ENCODE measurements at regions not wholly inside any gene's neighbourhood (a gene's known extent, or its start where the extent isn't known, plus 50 kb on each side); places are given as distances from the start of the nearest gene placed in this dataset.

- Histone ChIP-seq H3K36me3 (ENCODE audit: insufficient read depth, low read length) (no peaks in the 10 kb centered on the region), H2AFZ (ENCODE audit: low read length) (no peak overlapping the region), H3K79me2 (ENCODE audit: low read length) (no peaks in the 10 kb centered on the region), H3K9ac (ENCODE audit: low read length) (no peak overlapping the region), H3K9me3 (ENCODE audit: low read length) (no peaks in the 10 kb centered on the region), H3K4me3 (ENCODE audit: low read length) (no peak overlapping the region), H3K4me2 (ENCODE audit: low read depth, low read length, poor library complexity, severe bottlenecking) (no peak overlapping the region), H4K20me1 (ENCODE audit: insufficient read depth, low read depth, low read length) (no peaks in the 10 kb centered on the region), H3K4me1 (ENCODE audit: low read length) (no peaks in the 10 kb centered on the region), H3K27ac (ENCODE audit: low read length) (no peak overlapping the region), H3K27me3 (ENCODE audit: low read length) (0 out of 2 replicates have a peak, but pooled peaks cover under 1% of the 10 kb centered on the region), H3K9me2 (replicated peaks; ENCODE audit: insufficient read depth, low read length) (no peaks in the 10 kb centered on the region)
- DNase-seq: no peak
Observed at GRCh38 chr15:93646193-93646592, 557.2 kb upstream of the RGMA start.

DNA sequence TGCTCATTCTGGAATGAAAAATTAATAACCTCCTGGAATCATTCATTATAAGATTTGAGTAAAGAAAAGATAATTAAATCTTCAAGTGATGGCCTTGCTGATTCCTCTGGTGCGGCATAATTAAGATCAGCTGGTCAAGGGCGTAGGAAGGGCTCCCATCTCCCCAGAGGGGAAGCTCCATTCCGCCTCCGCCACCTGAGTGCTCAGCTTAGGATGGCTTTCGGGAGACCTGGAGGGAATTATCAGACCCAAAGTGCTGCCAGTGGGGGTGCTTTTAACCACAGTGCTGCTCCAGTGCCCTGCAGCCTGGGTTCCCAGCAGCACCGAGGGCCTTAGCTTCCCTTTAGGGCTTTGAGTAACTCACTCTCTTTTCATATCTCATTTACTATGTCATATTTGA lies 556.6 kb upstream of the RGMA start:
- no peaks in the 10 kb centered on the region for H3K9me2 ChIP-seq (replicated peaks; ENCODE audit: insufficient read depth, low read length)
- no peak for DNase-seq
- H4K20me1 ChIP-seq (ENCODE audit: insufficient read depth, low read depth, low read length): no peaks in the 10 kb centered on the region
- H3K9me3 ChIP-seq (ENCODE audit: low read length): no peaks in the 10 kb centered on the region
- H3K4me1 ChIP-seq (ENCODE audit: low read length): no peaks in the 10 kb centered on the region
- H3K36me3 ChIP-seq (ENCODE audit: insufficient read depth, low read length): no peaks in the 10 kb centered on the region
- no peaks in the 10 kb centered on the region for H3K79me2 ChIP-seq (ENCODE audit: low read length)
- H3K9ac ChIP-seq (ENCODE audit: low read length): no peak overlapping the region
- H3K4me2 ChIP-seq (ENCODE audit: low read depth, low read length, poor library complexity, severe bottlenecking): no peak overlapping the region
- H3K27ac ChIP-seq (ENCODE audit: low read length): no peak overlapping the region
- no peak overlapping the region for H3K4me3 ChIP-seq (ENCODE audit: low read length)
- no peak overlapping the region for H2AFZ ChIP-seq (ENCODE audit: low read length)
- H3K27me3 ChIP-seq (ENCODE audit: low read length): no peaks in the 10 kb centered on the region

GRCh38 chr15:93644595-93644994 lies 555.6 kb upstream of the RGMA start:
- Histone ChIP-seq H3K9ac (ENCODE audit: low read length) (no peak overlapping the region), H3K4me3 (ENCODE audit: low read length) (no peak overlapping the region), H3K4me2 (ENCODE audit: low read depth, low read length, poor library complexity, severe bottlenecking) (no peak overlapping the region), H4K20me1 (ENCODE audit: insufficient read depth, low read depth, low read length) (no peaks in the 10 kb centered on the region), H3K27ac (ENCODE audit: low read length) (no peak overlapping the region), H3K79me2 (ENCODE audit: low read length) (no peaks in the 10 kb centered on the region), H3K9me2 (replicated peaks; ENCODE audit: insufficient read depth, low read length) (no peaks in the 10 kb centered on the region), H2AFZ (ENCODE audit: low read length) (no peak overlapping the region), H3K36me3 (ENCODE audit: insufficient read depth, low read length) (no peaks in the 10 kb centered on the region), H3K4me1 (ENCODE audit: low read length) (no peaks in the 10 kb centered on the region), H3K27me3 (ENCODE audit: low read length) (no peaks in the 10 kb centered on the region), H3K9me3 (ENCODE audit: low read length) (no peaks in the 10 kb centered on the region)
- no peak for DNase-seq

- Histone ChIP-seq H3K9me2 (replicated peaks; ENCODE audit: insufficient read depth, low read length) (no peaks in the 10 kb centered on the region), H3K4me3 (ENCODE audit: low read length) (no peak overlapping the region), H3K36me3 (ENCODE audit: insufficient read depth, low read length) (no peaks in the 10 kb centered on the region), H3K4me2 (ENCODE audit: low read depth, low read length, poor library complexity, severe bottlenecking) (no peak overlapping the region), H3K27me3 (ENCODE audit: low read length) (no peaks in the 10 kb centered on the region), H3K4me1 (ENCODE audit: low read length) (no peaks in the 10 kb centered on the region), H3K79me2 (ENCODE audit: low read length) (no peaks in the 10 kb centered on the region), H2AFZ (ENCODE audit: low read length) (no peak overlapping the region), H3K27ac (ENCODE audit: low read length) (no peak overlapping the region), H3K9me3 (ENCODE audit: low read length) (no peaks in the 10 kb centered on the region), H3K9ac (ENCODE audit: low read length) (no peak overlapping the region), H4K20me1 (ENCODE audit: insufficient read depth, low read depth, low read length) (no peaks in the 10 kb centered on the region)
- no peak for DNase-seq
Observed at GRCh38 chr15:93640411-93640962, 551.5 kb upstream of the RGMA start.

DNA sequence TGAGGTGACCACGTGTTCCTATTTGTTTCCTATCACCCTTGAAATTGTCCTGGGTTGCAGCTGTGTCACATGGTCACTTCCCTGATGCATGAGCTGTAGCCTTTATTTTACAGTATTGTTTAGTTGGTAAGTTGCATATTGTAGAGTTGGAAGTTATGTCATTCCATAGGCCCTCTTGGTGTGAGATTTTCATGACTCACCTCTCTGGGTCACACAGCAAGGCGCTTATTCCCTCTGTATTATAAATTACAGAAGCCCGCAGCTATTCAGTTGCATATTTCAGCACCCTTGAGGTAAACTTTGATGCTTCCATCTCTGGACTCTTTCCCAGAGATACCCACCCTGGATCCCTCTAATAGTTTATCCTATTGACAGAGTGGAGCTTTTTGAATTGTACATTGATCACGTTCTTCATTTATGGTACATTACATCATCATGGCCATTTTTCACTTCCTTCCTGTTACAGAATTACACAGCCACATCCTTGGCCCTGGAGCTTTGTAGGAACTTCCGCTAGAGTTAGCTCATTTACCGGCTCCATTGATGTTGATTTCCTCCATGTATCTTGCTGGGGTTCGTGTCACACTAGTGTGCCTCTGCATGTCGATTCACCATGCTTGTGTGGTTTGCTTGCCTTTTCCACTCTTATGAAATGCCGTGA lies 543.1 kb upstream of the RGMA start:
- no peak for DNase-seq
- H3K36me3 ChIP-seq (ENCODE audit: insufficient read depth, low read length): no peaks in the 10 kb centered on the region
- H3K9ac ChIP-seq (ENCODE audit: low read length): no peak overlapping the region
- H2AFZ ChIP-seq (ENCODE audit: low read length): no peak overlapping the region
- no peak overlapping the region for H3K4me3 ChIP-seq (ENCODE audit: low read length)
- H3K27ac ChIP-seq (ENCODE audit: low read length): no peak overlapping the region
- H3K27me3 ChIP-seq (ENCODE audit: low read length): no peaks in the 10 kb centered on the region
- no peaks in the 10 kb centered on the region for H4K20me1 ChIP-seq (ENCODE audit: insufficient read depth, low read depth, low read length)
- no peaks in the 10 kb centered on the region for H3K4me1 ChIP-seq (ENCODE audit: low read length)
- no peaks in the 10 kb centered on the region for H3K9me3 ChIP-seq (ENCODE audit: low read length)
- no peak overlapping the region for H3K4me2 ChIP-seq (ENCODE audit: low read depth, low read length, poor library complexity, severe bottlenecking)
- H3K9me2 ChIP-seq (replicated peaks; ENCODE audit: insufficient read depth, low read length): no peaks in the 10 kb centered on the region
- no peaks in the 10 kb centered on the region for H3K79me2 ChIP-seq (ENCODE audit: low read length)

DNA sequence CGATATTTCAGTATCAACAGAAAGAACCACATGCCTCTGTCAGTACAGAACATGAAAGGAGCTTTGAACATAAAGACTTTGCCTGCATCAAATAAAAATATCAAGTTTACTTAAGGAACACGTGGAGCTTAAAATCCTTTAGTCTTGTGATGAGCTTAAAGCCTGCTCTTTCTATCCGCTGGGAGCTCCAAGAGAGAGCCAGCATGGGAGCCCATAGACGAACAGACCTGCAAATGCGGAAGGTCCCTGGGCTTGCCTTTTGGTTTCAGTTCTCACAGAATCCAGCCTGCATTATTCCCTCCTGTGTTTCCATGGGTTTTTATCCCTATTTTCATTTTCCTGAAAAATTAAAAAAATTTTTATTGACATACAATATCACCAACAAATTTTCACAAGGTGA lies 530.6 kb upstream of the RGMA start:
- H3K79me2 ChIP-seq (ENCODE audit: low read length): no peaks in the 10 kb centered on the region
- no peaks in the 10 kb centered on the region for H4K20me1 ChIP-seq (ENCODE audit: insufficient read depth, low read depth, low read length)
- no peaks in the 10 kb centered on the region for H3K27me3 ChIP-seq (ENCODE audit: low read length)
- H3K27ac ChIP-seq (ENCODE audit: low read length): no peak overlapping the region
- no peaks in the 10 kb centered on the region for H3K9me2 ChIP-seq (replicated peaks; ENCODE audit: insufficient read depth, low read length)
- H2AFZ ChIP-seq (ENCODE audit: low read length): no peak overlapping the region
- no peak overlapping the region for H3K4me3 ChIP-seq (ENCODE audit: low read length)
- no peaks in the 10 kb centered on the region for H3K9me3 ChIP-seq (ENCODE audit: low read length)
- no peak for DNase-seq
- H3K4me1 ChIP-seq (ENCODE audit: low read length): no peaks in the 10 kb centered on the region
- no peaks in the 10 kb centered on the region for H3K36me3 ChIP-seq (ENCODE audit: insufficient read depth, low read length)
- H3K9ac ChIP-seq (ENCODE audit: low read length): no peak overlapping the region
- no peak overlapping the region for H3K4me2 ChIP-seq (ENCODE audit: low read depth, low read length, poor library complexity, severe bottlenecking)

GRCh38 chr15:93617443-93617842 lies 528.4 kb upstream of the RGMA start:
- H3K9me3 ChIP-seq (ENCODE audit: low read length): no peaks in the 10 kb centered on the region
- no peak for DNase-seq
- no peaks in the 10 kb centered on the region for H3K27me3 ChIP-seq (ENCODE audit: low read length)
- H3K9me2 ChIP-seq (replicated peaks; ENCODE audit: insufficient read depth, low read length): no peaks in the 10 kb centered on the region
- no peaks in the 10 kb centered on the region for H3K4me1 ChIP-seq (ENCODE audit: low read length)
- H3K9ac ChIP-seq (ENCODE audit: low read length): no peak overlapping the region
- no peak overlapping the region for H3K4me3 ChIP-seq (ENCODE audit: low read length)
- H3K27ac ChIP-seq (ENCODE audit: low read length): no peak overlapping the region
- H3K36me3 ChIP-seq (ENCODE audit: insufficient read depth, low read length): no peaks in the 10 kb centered on the region
- no peak overlapping the region for H2AFZ ChIP-seq (ENCODE audit: low read length)
- no peak overlapping the region for H3K4me2 ChIP-seq (ENCODE audit: low read depth, low read length, poor library complexity, severe bottlenecking)
- H4K20me1 ChIP-seq (ENCODE audit: insufficient read depth, low read depth, low read length): no peaks in the 10 kb centered on the region
- no peaks in the 10 kb centered on the region for H3K79me2 ChIP-seq (ENCODE audit: low read length)

DNA sequence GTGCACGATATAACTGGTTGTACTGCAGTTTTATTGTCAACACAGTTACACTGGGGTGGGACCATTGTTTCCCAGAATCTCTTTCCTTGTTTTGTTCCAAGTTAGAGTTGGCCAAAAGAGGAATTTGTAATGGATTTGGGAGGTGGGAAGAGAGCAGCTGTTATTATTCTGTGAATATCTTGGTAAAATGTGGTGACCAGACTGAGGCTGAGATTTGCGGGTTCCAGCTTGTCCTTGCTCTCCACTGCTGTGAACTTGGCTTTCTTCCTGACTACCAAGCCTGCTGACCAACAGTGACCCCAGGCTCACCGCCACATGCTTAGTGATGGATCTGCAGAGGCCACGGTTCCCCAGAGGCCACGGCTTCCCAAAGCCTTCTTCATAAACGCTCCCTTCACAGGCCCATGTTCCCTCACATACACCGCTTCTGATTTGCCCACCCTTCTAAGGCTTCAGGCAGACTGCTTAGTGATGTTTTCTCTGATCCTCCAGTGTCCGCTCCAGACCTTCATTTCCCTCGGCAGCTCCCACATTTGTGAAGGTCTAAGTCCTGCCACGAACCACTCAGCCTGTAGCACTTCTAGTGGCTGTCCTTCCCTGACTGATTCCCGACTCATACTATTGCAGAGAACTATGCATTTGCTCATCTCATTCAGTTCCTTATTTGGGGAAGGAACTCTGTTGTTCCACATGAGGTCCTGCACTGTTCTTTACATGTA lies 525.5 kb upstream of the RGMA start:
- Histone ChIP-seq H3K4me1 (ENCODE audit: low read length) (no peaks in the 10 kb centered on the region), H4K20me1 (ENCODE audit: insufficient read depth, low read depth, low read length) (no peaks in the 10 kb centered on the region), H3K27ac (ENCODE audit: low read length) (no peak overlapping the region), H3K4me3 (ENCODE audit: low read length) (no peak overlapping the region), H3K9me2 (replicated peaks; ENCODE audit: insufficient read depth, low read length) (no peaks in the 10 kb centered on the region), H3K27me3 (ENCODE audit: low read length) (no peaks in the 10 kb centered on the region), H2AFZ (ENCODE audit: low read length) (no peak overlapping the region), H3K36me3 (ENCODE audit: insufficient read depth, low read length) (no peaks in the 10 kb centered on the region), H3K4me2 (ENCODE audit: low read depth, low read length, poor library complexity, severe bottlenecking) (no peak overlapping the region), H3K79me2 (ENCODE audit: low read length) (no peaks in the 10 kb centered on the region), H3K9ac (ENCODE audit: low read length) (no peak overlapping the region), H3K9me3 (ENCODE audit: low read length) (no peaks in the 10 kb centered on the region)
- DNase-seq: no peak

All from Karpas-422 (cell line).